ENCODE measurements at regions not wholly inside any gene's neighbourhood (a gene's known extent, or its start where the extent isn't known, plus 50 kb on each side); places are given as distances from the start of the nearest gene placed in this dataset.

- TF ChIP-seq CTCF (IDR thresholded peaks at IDR 0.05; ENCODE audit: borderline replicate concordance, extremely low read depth, low read length, poor library complexity, severe bottlenecking) (no peak), EZH2 (IDR thresholded peaks at IDR 0.05; ENCODE audit: borderline replicate concordance, low read depth, low read length, severe bottlenecking) (no peak)
These were observed 70.9 kb upstream of the ALDH1A3 start for GRCh38 chr15:100808691-100809090.
